ENCODE measurements at regions not wholly inside any gene's neighbourhood (a gene's known extent, or its start where the extent isn't known, plus 50 kb on each side); places are given as distances from the start of the nearest gene placed in this dataset.

GRCh38 chr13:33541962-33542308 lies 256.4 kb upstream of the STARD13 start:
- TF ChIP-seq CTCF (conservative IDR thresholded peaks at IDR 0.05; ENCODE audit: low read depth, low read length) (no peak), RFX5 (IDR thresholded peaks at IDR 0.05; ENCODE audit: low read depth, low read length) (no peak), SMC3 (IDR thresholded peaks at IDR 0.05; ENCODE audit: low read depth, low read length) (no peak), USF2 (IDR thresholded peaks at IDR 0.05; ENCODE audit: low read depth, low read length) (no peak), MAZ (IDR thresholded peaks at IDR 0.05; ENCODE audit: borderline replicate concordance, low read depth, low read length) (no peak), POLR2A (IDR thresholded peaks at IDR 0.05; ENCODE audit: low read depth, low read length) (peak; percentile 89; the same call in 1 of the 2 replicates), CEBPB (IDR thresholded peaks at IDR 0.05; ENCODE audit: low read depth, low read length) (no peak), NFE2L2 (IDR thresholded peaks at IDR 0.05; ENCODE audit: low read depth, low read length) (no peak), CHD1 (IDR thresholded peaks at IDR 0.05; ENCODE audit: low read depth, low read length) (no peak), RAD21 (IDR thresholded peaks at IDR 0.05; ENCODE audit: low read length) (no peak; the same call in 1 of the 2 replicates), MXI1 (IDR thresholded peaks at IDR 0.05; ENCODE audit: borderline replicate concordance, low read depth, low read length) (no peak), ELK1 (IDR thresholded peaks at IDR 0.05; ENCODE audit: borderline replicate concordance, low read depth, low read length) (no peak), MAFK (IDR thresholded peaks at IDR 0.05; ENCODE audit: low read depth, low read length) (no peak)

Measured in IMR-90 (cell line).